HCT116 (cell line): ENCODE measurements at regions not wholly inside any gene's neighbourhood (a gene's known extent, or its start where the extent isn't known, plus 50 kb on each side); places are given as distances from the start of the nearest gene placed in this dataset.

Experiments
- ATAC-seq: fragments of 200-7000 bp; cut with Tn5 transposase; 2 replicates; pipeline ENCODE4 v1.9.1; 2020; ENCODE audit warnings: mild to moderate bottlenecking, moderate library complexity
- BruUV-seq: library from RNA; stranded (reverse); fragments of 400-500 nt; replicated peaks from 2 replicates; lab custom pipeline; 2021; lab: Mats Ljungman, UMichigan
- CTCF ChIA-PET: fragments of 300-600 bp; sonication (Branson Sonifier 250); formaldehyde crosslinking; loops from one replicate; lab custom pipeline; 2021; ENCODE audit warnings: antibody characterized with exemption; lab: Charles Lee
- POLR2A ChIA-PET: fragments of 300-600, 350-600 bp; sonication (Branson Sonifier 250); formaldehyde crosslinking; loops from one replicate; lab custom pipeline; 2021; ENCODE audit warnings: antibody characterized with exemption; lab: Charles Lee
- RAD21 ChIA-PET, 2 experiments: fragments of 300-600 bp; sonication (Branson Sonifier 250); formaldehyde crosslinking; loops; one replicate each; lab custom pipeline; 2023; ENCODE audit warnings: low total read pairs in 2 of 2; ENCODE audit not compliant: uncharacterized antibody in 2 of 2, unreplicated experiment in 2 of 2, low non-redundant PET in 1 of 2; lab: Charles Lee
- DNase-seq: peaks from one replicate; pipeline ENCODE4 v3.0.0-alpha.2; 2010; ENCODE audit warnings: low read depth, low spot score
- H2AFZ ChIP-seq: fragments of 200-600 bp; shearing (Covaris generic), sonication (generic); 2 replicates; pipeline ENCODE4 v1.6.1; 2017; ENCODE audit warnings: low read depth, mixed run types, mixed read lengths, antibody characterized with exemption, low read length; ENCODE audit not compliant: poor library complexity, severe bottlenecking
- H3K27ac ChIP-seq: 2 replicates; pipeline ENCODE4 v1.5.1; 2012; ENCODE audit warnings: low read depth, low read length
- H3K27me3 ChIP-seq: fragments of 200-600 bp; sonication (generic); 2 replicates; pipeline ENCODE4 v1.6.1; 2016; ENCODE audit warnings: mixed run types, low read length, mixed read lengths; ENCODE audit not compliant: insufficient read depth
- H3K36me3 ChIP-seq, 2 experiments: fragments of 200-500 bp in 1 of 2; fragments of 200-600 bp in 1 of 2; sonication (Bioruptor generic) in 1 of 2; sonication (generic) in 1 of 2; 2 replicates each; pipeline versions ENCODE4 v1.5.1 to v1.6.1; 2014 to 2016; ENCODE audit warnings: low read length in 2 of 2, inconsistent platforms in 1 of 2, mixed read lengths in 1 of 2, mixed run types in 1 of 2; ENCODE audit not compliant: insufficient read depth in 2 of 2, control insufficient read depth in 1 of 2
- H3K4me1 ChIP-seq, 2 experiments: fragments of 200-600 bp in 1 of 2; sonication (generic) in 1 of 2; 2 replicates each; pipeline versions ENCODE4 v1.5.1 to v1.6.1; 2012 to 2017; ENCODE audit warnings: low read length in 2 of 2, inconsistent platforms in 1 of 2, mild to moderate bottlenecking in 1 of 2, mixed read lengths in 1 of 2, mixed run types in 1 of 2, moderate library complexity in 1 of 2; ENCODE audit not compliant: insufficient read depth in 2 of 2, control insufficient read depth in 1 of 2
- H3K4me2 ChIP-seq: fragments of 200-600 bp; sonication (generic); 2 replicates; pipeline ENCODE4 v1.6.1; 2017; ENCODE audit warnings: mixed run types, low read length, mixed read lengths
- H3K4me3 ChIP-seq, 2 experiments: fragments of 200-600 bp in 1 of 2; sonication (generic) in 1 of 2; replicated peaks in 1 of 2; 2 replicates each; pipeline ENCODE4 v1.5.1; 2011 to 2016; ENCODE audit warnings: low read length in 2 of 2, control low read depth in 1 of 2, low read depth in 1 of 2, mild to moderate bottlenecking in 1 of 2, mixed read lengths in 1 of 2, mixed run types in 1 of 2
- H3K79me2 ChIP-seq: fragments of 200-600 bp; sonication (generic); 2 replicates; pipeline ENCODE4 v1.6.1; 2017; ENCODE audit warnings: mild to moderate bottlenecking, mixed run types, low read length, moderate library complexity, mixed read lengths; ENCODE audit not compliant: insufficient read depth
- H3K9ac ChIP-seq: fragments of 200-600 bp; sonication (generic); 2 replicates; pipeline ENCODE4 v1.6.1; 2016; ENCODE audit warnings: low read length, mixed read lengths
- H3K9me2 ChIP-seq: fragments of 200-600 bp; sonication (generic), shearing (Covaris generic); 2 replicates; pipeline ENCODE4 v1.6.1; 2017; ENCODE audit warnings: mixed run types, mild to moderate bottlenecking, moderate library complexity; ENCODE audit not compliant: insufficient read depth
- H3K9me3 ChIP-seq, 2 experiments: fragments of 200-500 bp in 1 of 2; fragments of 200-600 bp in 1 of 2; sonication (Bioruptor generic) in 1 of 2; sonication (generic) in 1 of 2; 2 replicates each; pipeline ENCODE4 v1.6.1; 2014 to 2017; ENCODE audit warnings: low read length in 2 of 2, mixed read lengths in 2 of 2, inconsistent platforms in 1 of 2, low read depth in 1 of 2, mild to moderate bottlenecking in 1 of 2, mixed run types in 1 of 2, moderate library complexity in 1 of 2; ENCODE audit not compliant: control insufficient read depth in 1 of 2, insufficient read depth in 1 of 2
- H4K20me1 ChIP-seq: fragments of 200-600 bp; sonication (generic), shearing (Covaris generic); 2 replicates; pipeline ENCODE4 v1.6.1; 2017; ENCODE audit warnings: mixed run types, mild to moderate bottlenecking, moderate library complexity; ENCODE audit not compliant: insufficient read depth
- CBX3 ChIP-seq: IDR thresholded peaks from 2 replicates; pipeline ENCODE4 v1.6.1; 2012; ENCODE audit warnings: low read depth
- ELF1 ChIP-seq: IDR thresholded peaks from 2 replicates; pipeline ENCODE4 v1.6.1; 2012; ENCODE audit warnings: low read depth, borderline replicate concordance
- EZH2 ChIP-seq: fragments of 200-600 bp; sonication (generic); IDR thresholded peaks from 2 replicates; pipeline ENCODE4 v1.6.1; 2017; ENCODE audit warnings: antibody characterized with exemption, mixed run types
- EZH2phosphoT487 ChIP-seq: fragments of 200-600 bp; IDR thresholded peaks from 2 replicates; pipeline ENCODE4 v1.6.1; 2018; ENCODE audit warnings: antibody characterized with exemption, borderline replicate concordance
- FOSL1 ChIP-seq: IDR thresholded peaks from 2 replicates; pipeline ENCODE4 v1.6.1; 2012; ENCODE audit warnings: low read depth
- POLR2AphosphoS5 ChIP-seq: IDR thresholded peaks from 2 replicates; pipeline ENCODE4 v1.6.1; 2011; ENCODE audit warnings: mild to moderate bottlenecking, low read depth, low read length, moderate library complexity
- REST ChIP-seq: IDR thresholded peaks from 2 replicates; pipeline ENCODE4 v1.6.1; 2012; ENCODE audit warnings: low read depth
- SIN3A ChIP-seq: IDR thresholded peaks from 2 replicates; pipeline ENCODE4 v1.6.1; 2012; ENCODE audit warnings: low read depth
- SP1 ChIP-seq: IDR thresholded peaks from 2 replicates; pipeline ENCODE4 v1.6.1; 2012; ENCODE audit warnings: low read depth
- YY1 ChIP-seq: IDR thresholded peaks from 2 replicates; pipeline ENCODE4 v1.6.1; 2011; ENCODE audit warnings: low read length, low read depth, moderate library complexity, mild to moderate bottlenecking; ENCODE audit not compliant: insufficient replicate concordance; ENCODE audit errors: extremely low read depth
- ZBTB33 ChIP-seq: IDR thresholded peaks from 2 replicates; pipeline ENCODE4 v1.6.1; 2011; ENCODE audit warnings: mild to moderate bottlenecking, low read length, moderate library complexity; ENCODE audit not compliant: insufficient replicate concordance; ENCODE audit errors: extremely low read depth
- intact Hi-C: fragments of 100-400 bp; cut with micrococcal nuclease; formaldehyde crosslinking; loops from 2 replicates; pipeline ENCODE4 v1.10.0; 2022

GRCh38 chr19:28504139-28504538 lies 708.8 kb downstream of the UQCRFS1 start:
- no peak overlapping the region for H3K27ac ChIP-seq
- H3K4me2 ChIP-seq: no peak overlapping the region
- no peaks in the 10 kb centered on the region for H3K36me3 ChIP-seq
- H3K9ac ChIP-seq: no peak overlapping the region
- H3K9me3 ChIP-seq: peaks cover 16 to 28% of the 10 kb centered on the region in 2 experiments; a peak in 2 of 4 replicates
- ChIA-PET POLR2A (no interaction called here), CTCF (no interaction called here), RAD21 (no interaction called here)
- no peaks in the 10 kb centered on the region for H4K20me1 ChIP-seq
- no peaks in the 10 kb centered on the region for H3K79me2 ChIP-seq
- no peak overlapping the region for H3K4me3 ChIP-seq
- intact Hi-C loops: no loop called here
- ATAC-seq (no peak), DNase-seq (no peak)
- no TSS peak for BruUV-seq
- H3K4me1 ChIP-seq: no peaks in the 10 kb centered on the region
- H3K27me3 ChIP-seq: no peaks in the 10 kb centered on the region
- no peaks in the 10 kb centered on the region for H3K9me2 ChIP-seq
- TF ChIP-seq ZBTB33 (no peak), CBX3 (no peak), EZH2phosphoT487 (no peak)
- H2AFZ ChIP-seq: no peak overlapping the region

- ChIA-PET CTCF (no interaction called here), POLR2A (no interaction called here), RAD21 (no interaction called here)
- Histone ChIP-seq H3K27ac (no peak overlapping the region), H3K9me2 (no peaks in the 10 kb centered on the region), H3K4me2 (no peak overlapping the region), H3K4me1 (no peaks in the 10 kb centered on the region), H4K20me1 (no peaks in the 10 kb centered on the region), H3K9me3 (peaks cover 16 to 27% of the 10 kb centered on the region in 2 experiments; a peak in 2 of 4 replicates), H3K79me2 (no peaks in the 10 kb centered on the region), H3K36me3 (no peaks in the 10 kb centered on the region), H3K4me3 (no peak overlapping the region), H3K27me3 (no peaks in the 10 kb centered on the region), H3K9ac (no peak overlapping the region), H2AFZ (no peak overlapping the region)
- intact Hi-C loops: no loop called here
- ATAC-seq (no peak), DNase-seq (no peak)
- BruUV-seq: no TSS peak
- TF ChIP-seq SIN3A (no peak), YY1 (no peak), SP1 (no peak), ZBTB33 (no peak), REST (no peak), POLR2AphosphoS5 (no peak), ELF1 (no peak), EZH2 (no peak), FOSL1 (no peak)
Measured at GRCh38 chr19:28502879-28503734, 709.8 kb downstream of the UQCRFS1 start.
